ENCODE measurements at regions not wholly inside any gene's neighbourhood (a gene's known extent, or its start where the extent isn't known, plus 50 kb on each side); places are given as distances from the start of the nearest gene placed in this dataset.

GRCh38 chr12:61985830-61986229, 274.4 kb upstream of the USP15 start:
- no peak overlapping the region for H3K27ac Mint-ChIP-seq (ENCODE audit: unreplicated experiment)
- H3K27me3 Mint-ChIP-seq (ENCODE audit: unreplicated experiment) = no peaks in the 10 kb centered on the region
- no peaks in the 10 kb centered on the region for H3K9me3 Mint-ChIP-seq (ENCODE audit: unreplicated experiment)
- TF ChIP-seq CTCF (IDR thresholded peaks at IDR 0.05; ENCODE audit: unreplicated experiment) = no peak
- DNase-seq (ENCODE audit: low spot score) = no peak
- H3K4me3 Mint-ChIP-seq (ENCODE audit: unreplicated experiment) = no peak overlapping the region
- H3K36me3 Mint-ChIP-seq (ENCODE audit: low read depth, unreplicated experiment) = no peaks in the 10 kb centered on the region
- no peaks in the 10 kb centered on the region for H3K4me1 Mint-ChIP-seq (ENCODE audit: unreplicated experiment)

GRCh38 chr12:61987173-61987572, 273.0 kb upstream of the USP15 start:
- Mint-ChIP-seq H3K27me3 (ENCODE audit: unreplicated experiment) (no peaks in the 10 kb centered on the region), H3K4me1 (ENCODE audit: unreplicated experiment) (no peaks in the 10 kb centered on the region), H3K9me3 (ENCODE audit: unreplicated experiment) (no peaks in the 10 kb centered on the region), H3K4me3 (ENCODE audit: unreplicated experiment) (no peak overlapping the region), H3K36me3 (ENCODE audit: low read depth, unreplicated experiment) (no peaks in the 10 kb centered on the region), H3K27ac (ENCODE audit: unreplicated experiment) (no peak overlapping the region)
- DNase-seq (ENCODE audit: low spot score) = no peak
- no peak for TF ChIP-seq CTCF (IDR thresholded peaks at IDR 0.05; ENCODE audit: unreplicated experiment)

- Mint-ChIP-seq H3K27me3 (ENCODE audit: unreplicated experiment) (no peaks in the 10 kb centered on the region), H3K36me3 (ENCODE audit: low read depth, unreplicated experiment) (no peaks in the 10 kb centered on the region), H3K4me3 (ENCODE audit: unreplicated experiment) (no peak overlapping the region), H3K4me1 (ENCODE audit: unreplicated experiment) (no peaks in the 10 kb centered on the region), H3K27ac (ENCODE audit: unreplicated experiment) (no peak overlapping the region), H3K9me3 (ENCODE audit: unreplicated experiment) (no peaks in the 10 kb centered on the region)
- DNase-seq (ENCODE audit: low spot score) = no peak
- TF ChIP-seq CTCF (IDR thresholded peaks at IDR 0.05; ENCODE audit: unreplicated experiment) = no peak
These were observed 268.5 kb upstream of the USP15 start for GRCh38 chr12:61991661-61992060.

GRCh38 chr12:61993734-61994345, 266.4 kb upstream of the USP15 start:
- TF ChIP-seq CTCF (IDR thresholded peaks at IDR 0.05; ENCODE audit: unreplicated experiment) = peak; percentile 28
- Mint-ChIP-seq H3K9me3 (ENCODE audit: unreplicated experiment) (no peaks in the 10 kb centered on the region), H3K36me3 (ENCODE audit: low read depth, unreplicated experiment) (no peaks in the 10 kb centered on the region), H3K27ac (ENCODE audit: unreplicated experiment) (no peak overlapping the region), H3K4me1 (ENCODE audit: unreplicated experiment) (no peaks in the 10 kb centered on the region), H3K27me3 (ENCODE audit: unreplicated experiment) (no peaks in the 10 kb centered on the region), H3K4me3 (ENCODE audit: unreplicated experiment) (no peak overlapping the region)
- DNase-seq (ENCODE audit: low spot score) = peak; percentile 15

GRCh38 chr12:61996717-61997116, 263.5 kb upstream of the USP15 start:
- Mint-ChIP-seq H3K27me3 (ENCODE audit: unreplicated experiment) (no peaks in the 10 kb centered on the region), H3K36me3 (ENCODE audit: low read depth, unreplicated experiment) (no peaks in the 10 kb centered on the region), H3K4me1 (ENCODE audit: unreplicated experiment) (no peaks in the 10 kb centered on the region), H3K27ac (ENCODE audit: unreplicated experiment) (no peak overlapping the region), H3K4me3 (ENCODE audit: unreplicated experiment) (no peak overlapping the region), H3K9me3 (ENCODE audit: unreplicated experiment) (no peaks in the 10 kb centered on the region)
- no peak for DNase-seq (ENCODE audit: low spot score)
- no peak for TF ChIP-seq CTCF (IDR thresholded peaks at IDR 0.05; ENCODE audit: unreplicated experiment)

Measured in endothelial cell (in vitro differentiated cells).